Stimulated activated CD8-positive, alpha-beta memory T cell treated with anti-CD3 and anti-CD28 coated beads, Interleukin-4, amount 100 ng/mL, for 4 hours (primary cell): ENCODE measurements at regions not wholly inside any gene's neighbourhood (a gene's known extent, or its start where the extent isn't known, plus 50 kb on each side); places are given as distances from the start of the nearest gene placed in this dataset.
"Not testable (repeated sequence)": the region's sequence is repeated elsewhere in the genome, so short reads cannot be mapped to it uniquely, and the experiment has no call there.

Experiments used
- DNase-seq, 2 donors: peaks; one replicate each; pipeline ENCODE4 v3.0.0-alpha.2; 2020; ENCODE audit warnings: low read depth in 2 of 2, low spot score in 1 of 2

DNA sequence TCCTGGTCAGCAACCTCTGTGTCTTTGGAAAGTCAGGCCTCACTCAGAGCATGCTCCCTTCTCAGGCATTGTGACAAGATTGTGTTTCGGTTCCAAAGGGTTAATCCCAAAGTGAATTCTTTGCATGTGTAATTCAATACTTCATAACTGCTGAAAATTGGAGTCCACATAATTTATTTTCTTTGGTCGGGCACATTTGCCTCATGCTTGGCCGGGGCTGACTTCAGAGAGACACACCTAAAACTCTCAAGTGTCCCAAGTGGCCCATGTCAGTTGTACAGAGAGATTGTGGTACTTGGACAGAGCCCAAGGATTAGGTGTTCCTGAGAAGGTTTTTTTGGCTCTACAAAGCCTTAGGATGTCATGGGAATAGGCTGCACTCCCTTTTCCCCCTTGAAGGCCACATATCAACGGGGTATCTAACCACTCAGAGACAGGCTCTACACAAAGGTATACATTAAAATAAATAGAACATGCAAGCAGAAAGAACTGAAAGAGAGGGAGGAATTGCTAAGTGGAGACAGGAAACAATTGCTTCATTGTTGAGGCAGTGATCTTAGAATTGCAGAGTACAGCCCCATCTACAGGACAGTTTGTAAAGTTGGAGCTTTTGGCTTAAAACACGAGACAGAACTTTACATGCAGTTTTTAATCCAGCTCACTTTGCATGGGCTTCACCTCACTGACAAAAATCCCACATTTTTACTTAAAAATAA, 1232.3 kb upstream of the ZEB2 start:
- no peak for DNase-seq

GRCh38 chr2:145751629-145752028, 1231.7 kb upstream of the ZEB2 start:
- DNase-seq, result no peak

- DNase-seq, result no peak
Observed at GRCh38 chr2:145751155-145751554, 1231.2 kb upstream of the ZEB2 start.

DNA sequence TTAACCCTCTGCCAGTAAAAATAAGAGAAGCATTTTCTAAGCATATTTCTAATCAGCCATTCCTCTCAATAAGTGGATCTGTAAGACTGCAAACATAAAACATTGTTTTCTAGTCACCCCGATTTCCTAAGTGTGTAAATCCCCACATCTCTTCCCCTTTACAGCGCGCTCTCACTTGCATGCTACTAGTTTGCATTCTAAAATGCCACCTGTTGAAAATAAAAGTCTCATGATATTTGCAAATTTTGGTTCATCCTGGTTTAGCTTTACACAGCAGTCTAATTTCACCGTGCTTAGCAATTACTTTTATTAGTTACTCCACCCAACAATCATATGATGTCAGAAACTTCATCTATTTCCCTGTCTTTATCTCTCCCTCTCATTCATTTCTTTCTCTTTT, 1230.7 kb upstream of the ZEB2 start:
- no peak for DNase-seq

DNA sequence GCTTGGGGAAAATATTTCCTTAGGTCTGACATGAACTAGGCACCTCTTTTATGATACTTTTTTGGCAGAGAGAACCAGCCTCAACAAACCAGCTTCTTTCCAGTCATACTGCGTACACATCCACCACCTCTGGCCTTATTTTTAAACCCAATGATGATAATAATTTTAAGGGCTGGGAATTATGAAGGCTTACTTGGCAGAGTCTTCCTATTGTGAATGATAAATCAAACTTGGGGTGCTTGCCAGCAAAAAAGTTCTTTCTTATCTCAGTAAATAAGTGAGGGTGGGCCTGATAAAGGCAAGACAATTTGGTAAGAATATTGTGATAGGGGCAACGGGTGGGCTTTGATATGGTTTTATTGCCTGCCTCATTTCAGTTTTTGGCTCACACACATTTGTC, 1230.2 kb upstream of the ZEB2 start:
- no peak for DNase-seq

DNA sequence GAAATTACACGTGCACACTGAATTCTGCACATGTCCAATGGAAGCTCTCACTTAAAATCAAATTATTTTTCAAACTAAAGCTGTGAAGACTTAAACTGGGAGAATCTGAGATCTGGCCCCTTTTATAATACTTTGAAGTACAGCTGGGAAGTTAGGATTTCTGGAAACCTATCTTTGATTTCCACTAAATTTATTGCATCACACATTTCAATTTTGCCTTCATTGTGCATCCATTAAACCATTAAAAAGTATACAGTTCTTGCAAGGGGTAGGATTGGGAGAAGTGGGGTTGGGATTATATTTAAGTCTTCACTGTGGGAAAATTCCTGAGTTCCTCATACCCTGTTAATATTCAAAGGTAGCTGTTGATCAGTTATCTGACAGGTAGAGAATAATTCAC, 1229.6 kb upstream of the ZEB2 start:
- no peak for DNase-seq

- no peak for DNase-seq
Observed at GRCh38 chr2:145748927-145749326, 1229.0 kb upstream of the ZEB2 start.

GRCh38 chr2:145747715-145748114, 1227.8 kb upstream of the ZEB2 start:
- DNase-seq, result no peak

DNA sequence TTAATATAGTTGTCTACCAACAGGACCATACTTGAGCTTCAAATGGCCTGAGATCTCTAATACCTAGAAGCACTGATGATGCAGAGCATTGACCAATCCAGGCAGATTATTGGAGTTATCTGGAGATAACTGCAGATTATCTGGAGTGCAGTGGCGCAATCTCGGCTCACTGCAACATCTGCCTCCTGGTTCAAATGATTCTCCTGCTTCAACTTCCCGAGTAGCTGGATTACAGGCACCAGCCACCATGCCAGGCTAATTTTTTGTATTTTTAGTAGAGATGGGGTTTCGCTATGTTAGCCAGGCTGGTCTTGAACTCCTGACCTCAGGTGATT, 1225.4 kb upstream of the ZEB2 start:
- not testable (repeated sequence) for DNase-seq

DNA sequence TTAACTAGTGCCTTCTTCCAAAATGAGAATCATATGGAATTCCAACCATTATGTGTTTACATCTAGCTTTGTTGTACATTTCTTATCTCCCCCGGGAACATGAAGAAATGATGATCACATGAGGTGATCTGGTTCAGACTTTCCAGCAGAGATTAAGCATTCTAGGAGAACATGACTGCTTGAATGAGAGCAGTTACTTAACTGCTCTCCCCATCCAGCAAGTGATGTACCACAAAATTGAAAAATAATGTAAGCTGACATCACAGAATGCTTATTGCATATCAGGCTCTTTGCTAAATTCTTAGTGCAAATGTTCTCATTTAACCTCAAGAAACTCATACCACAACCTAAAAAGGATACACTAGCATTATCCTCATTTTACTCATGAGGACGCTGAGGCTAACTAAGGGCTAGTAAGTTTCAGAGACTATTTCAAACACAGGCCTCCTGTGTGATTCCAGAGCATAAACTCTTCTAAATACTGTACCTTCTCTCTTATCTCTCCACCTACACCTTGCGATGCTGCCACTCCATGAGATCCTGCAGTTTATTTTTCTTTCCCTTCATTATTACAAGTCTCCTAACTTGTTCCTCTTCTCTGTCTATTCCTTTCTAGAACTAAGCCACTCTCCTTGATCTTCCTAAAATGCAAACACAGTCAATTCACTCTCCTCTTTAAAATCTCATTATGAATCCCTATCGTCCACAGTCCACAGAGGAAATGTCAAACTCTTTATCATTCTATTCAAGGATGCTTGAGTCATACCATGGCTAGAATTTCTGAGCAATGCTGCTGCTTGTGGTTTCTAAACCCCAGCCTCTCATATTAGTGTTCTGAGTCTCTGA, 1224.8 kb upstream of the ZEB2 start:
- no peak for DNase-seq

DNA sequence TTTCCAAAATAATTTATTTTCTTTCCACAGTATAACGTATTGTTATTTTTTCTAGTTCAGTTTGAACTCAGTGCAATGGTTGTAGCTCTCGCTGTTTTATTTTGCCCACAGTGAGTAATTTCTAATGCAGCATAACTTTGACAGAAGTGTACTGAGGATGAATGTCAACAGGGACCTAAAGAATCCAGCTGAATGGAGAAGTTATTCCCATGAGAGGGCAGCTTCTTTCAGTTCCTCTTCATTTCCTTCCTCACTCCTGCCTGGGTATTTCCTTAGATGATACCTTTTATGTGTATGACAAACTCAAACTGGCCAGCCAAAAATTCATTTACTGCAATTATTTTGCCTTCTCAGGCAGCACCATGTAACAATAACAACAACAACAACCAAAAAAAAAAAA, 1223.1 kb upstream of the ZEB2 start:
- no peak for DNase-seq

- DNase-seq, result no peak
Observed at GRCh38 chr2:145741636-145742035, 1221.7 kb upstream of the ZEB2 start.

- no peak for DNase-seq
Observed at GRCh38 chr2:145741181-145741580, 1221.3 kb upstream of the ZEB2 start.

- no peak for DNase-seq
Observed at GRCh38 chr2:145740302-145740701, 1220.4 kb upstream of the ZEB2 start.

DNA sequence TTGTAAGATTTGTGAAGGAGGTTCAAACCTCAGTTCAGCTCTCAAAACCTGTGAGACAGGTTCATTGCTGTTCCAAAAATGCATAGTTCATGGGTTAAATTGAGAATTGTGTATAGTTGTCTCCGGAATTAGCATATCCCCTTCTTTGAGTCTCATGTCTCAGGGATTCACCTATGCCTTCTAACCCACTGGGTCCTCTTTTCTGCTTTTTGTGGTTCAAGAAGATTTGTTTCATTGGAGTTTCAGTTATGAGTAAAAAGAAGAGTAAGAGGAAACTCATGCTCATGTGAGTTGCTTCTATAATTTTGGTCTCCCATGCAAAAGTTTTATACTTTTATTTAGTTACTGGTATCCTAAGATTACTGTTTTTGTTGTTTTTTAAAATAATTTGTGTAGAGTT, 1219.8 kb upstream of the ZEB2 start:
- no peak for DNase-seq

- DNase-seq, result no peak
Observed at GRCh38 chr2:145736871-145737270, 1217.0 kb upstream of the ZEB2 start.

GRCh38 chr2:145731467-145731866, 1211.5 kb upstream of the ZEB2 start:
- DNase-seq, result no peak

- no peak for DNase-seq
Observed at GRCh38 chr2:145729993-145730770, 1210.3 kb upstream of the ZEB2 start.

DNA sequence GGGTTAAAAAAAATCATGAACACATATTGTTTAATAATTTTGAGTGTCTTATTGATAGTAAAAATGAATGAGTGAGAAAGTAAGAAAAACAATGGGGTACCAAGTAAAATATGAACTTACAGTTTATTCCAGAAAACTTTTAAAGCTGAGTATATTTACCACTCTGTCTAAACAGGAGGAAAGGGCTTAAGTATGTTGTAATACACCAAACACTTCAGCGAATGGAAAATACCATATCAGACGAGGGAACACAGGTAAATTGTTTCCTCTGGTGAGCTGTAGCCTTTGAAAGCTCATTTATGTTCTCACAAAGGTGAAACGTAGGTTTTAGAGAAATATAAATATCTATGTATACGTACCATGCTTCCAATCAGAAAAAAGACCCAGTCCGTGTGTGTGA, 1209.6 kb upstream of the ZEB2 start:
- DNase-seq, result no peak

GRCh38 chr2:145728511-145728910, 1208.6 kb upstream of the ZEB2 start:
- DNase-seq, result no peak

DNA sequence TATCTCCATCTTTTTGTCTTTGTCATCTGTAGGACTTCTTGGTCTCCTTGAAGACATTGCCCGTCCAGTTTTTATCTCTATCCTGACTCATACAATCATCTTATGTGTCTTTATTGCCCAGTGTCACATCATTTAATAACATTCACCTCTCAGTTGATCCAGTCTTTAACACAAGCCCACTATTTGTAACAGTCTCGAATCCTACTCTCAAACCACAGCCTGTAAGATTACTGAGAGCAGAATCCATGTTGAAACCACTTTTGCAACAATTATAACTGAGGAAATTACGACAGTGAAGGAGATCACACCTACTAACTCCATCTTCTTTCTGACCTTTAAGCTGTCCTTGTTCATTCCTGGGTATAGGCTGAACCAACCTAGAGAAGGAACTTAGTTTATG, 1206.0 kb upstream of the ZEB2 start:
- no peak for DNase-seq

GRCh38 chr2:145724311-145724898, 1204.5 kb upstream of the ZEB2 start:
- no peak for DNase-seq
